A673 (cell line): ENCODE measurements at regions not wholly inside any gene's neighbourhood (a gene's known extent, or its start where the extent isn't known, plus 50 kb on each side); places are given as distances from the start of the nearest gene placed in this dataset.
A peak's percentile ranks its signal among the peaks of the same experiment; 100 is the strongest.

Experiments used
- BruUV-seq: library from RNA; stranded (reverse); fragments of 400-500 nt; replicated peaks from 2 replicates; lab custom pipeline; 2021; lab: Mats Ljungman, UMichigan
- CTCF ChIA-PET: fragments of 300-600 bp; sonication (Branson Sonifier 250); formaldehyde crosslinking; loops from one replicate; lab custom pipeline; 2022; ENCODE audit warnings: antibody characterized with exemption; lab: Charles Lee
- POLR2A ChIA-PET: fragments of 300-600 bp; sonication (Branson Sonifier 250); formaldehyde crosslinking; loops from one replicate; lab custom pipeline; 2022; ENCODE audit warnings: antibody characterized with exemption; ENCODE audit not compliant: low non-redundant PET; lab: Charles Lee
- DNase-seq: peaks from one replicate; pipeline ENCODE4 v3.0.0-alpha.2; 2015; ENCODE audit warnings: low spot score
- H3K27ac ChIP-seq: fragments of 200-600 bp; sonication (generic); 2 replicates; pipeline ENCODE4 v1.5.1; 2016; ENCODE audit warnings: mixed run types, low read depth, mild to moderate bottlenecking, mixed read lengths, antibody characterized with exemption, low read length; ENCODE audit not compliant: poor library complexity, severe bottlenecking
- H3K27me3 ChIP-seq: fragments of 200-600 bp; sonication (generic); replicated peaks from 2 replicates; pipeline ENCODE4 v1.6.1; 2017; ENCODE audit warnings: mixed run types, low read depth, mild to moderate bottlenecking, mixed read lengths, antibody characterized with exemption, low read length; ENCODE audit not compliant: insufficient read depth, poor library complexity
- H3K36me3 ChIP-seq: fragments of 200-600 bp; sonication (generic); 2 replicates; pipeline ENCODE4 v1.6.1; 2016; ENCODE audit warnings: mixed run types, mild to moderate bottlenecking, mixed read lengths, antibody characterized with exemption, low read length; ENCODE audit not compliant: insufficient read depth, poor library complexity, severe bottlenecking
- H3K4me1 ChIP-seq: fragments of 200-600 bp; sonication (generic); 2 replicates; pipeline ENCODE4 v1.6.1; 2017; ENCODE audit warnings: mixed run types, mild to moderate bottlenecking, mixed read lengths, antibody characterized with exemption, low read length; ENCODE audit not compliant: insufficient read depth, poor library complexity, severe bottlenecking
- H3K4me3 ChIP-seq: fragments of 200-600 bp; sonication (generic); 2 replicates; pipeline ENCODE4 v1.5.1; 2016; ENCODE audit warnings: low read depth, mixed run types, mild to moderate bottlenecking, mixed read lengths, low read length; ENCODE audit not compliant: poor library complexity, severe bottlenecking
- H3K9me3 ChIP-seq: fragments of 200-600 bp; sonication (generic); 2 replicates; pipeline ENCODE4 v1.6.1; 2016; ENCODE audit warnings: mixed run types, low read depth, mild to moderate bottlenecking, mixed read lengths, antibody characterized with exemption, low read length; ENCODE audit not compliant: poor library complexity, severe bottlenecking
- EZH2 ChIP-seq: fragments of 200-600 bp; sonication (generic); IDR thresholded peaks from 2 replicates; pipeline ENCODE4 v1.6.1; 2017; ENCODE audit warnings: borderline replicate concordance, low read depth, mild to moderate bottlenecking, mixed read lengths, antibody characterized with exemption, low read length; ENCODE audit not compliant: poor library complexity, severe bottlenecking
- intact Hi-C: fragments of 100-400 bp; cut with micrococcal nuclease; formaldehyde crosslinking; loops from one replicate; pipeline ENCODE4 v1.10.0; 2022; ENCODE audit not compliant: unreplicated experiment
- TF ChIP-seq, protein P1 (sequence below): fragments of 300-800, 200-600 bp; sonication (generic); conservative IDR thresholded peaks from 2 replicates; pipeline ENCODE4 v1.5.1; 2017; ENCODE audit warnings: low read depth, mild to moderate bottlenecking, antibody characterized with exemption, low read length, moderate library complexity, mixed read lengths

DNA sequence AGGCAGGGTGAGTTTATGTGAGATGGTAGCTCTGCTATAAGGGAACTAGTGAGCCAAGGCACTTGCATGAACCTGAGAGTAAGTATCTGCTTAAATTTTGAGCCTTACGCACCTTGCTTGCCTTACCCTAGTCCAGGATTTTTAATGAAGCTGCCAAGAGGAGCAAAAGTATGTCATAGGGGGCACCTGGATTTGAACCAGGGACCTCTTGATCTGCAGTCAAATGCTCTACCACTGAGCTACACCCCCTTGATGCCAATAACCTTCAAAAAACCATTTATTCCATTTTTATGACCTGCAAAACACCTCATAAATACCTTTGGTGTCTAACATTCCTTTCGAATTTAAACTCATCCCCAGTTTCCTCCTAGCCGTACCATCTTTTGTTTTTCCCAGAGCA, 88.3 kb upstream of the ACP3 start:
- H3K27ac ChIP-seq: no peak overlapping the region
- CTCF ChIA-PET: no interaction called here
- no peaks in the 10 kb centered on the region for H3K9me3 ChIP-seq

DNA sequence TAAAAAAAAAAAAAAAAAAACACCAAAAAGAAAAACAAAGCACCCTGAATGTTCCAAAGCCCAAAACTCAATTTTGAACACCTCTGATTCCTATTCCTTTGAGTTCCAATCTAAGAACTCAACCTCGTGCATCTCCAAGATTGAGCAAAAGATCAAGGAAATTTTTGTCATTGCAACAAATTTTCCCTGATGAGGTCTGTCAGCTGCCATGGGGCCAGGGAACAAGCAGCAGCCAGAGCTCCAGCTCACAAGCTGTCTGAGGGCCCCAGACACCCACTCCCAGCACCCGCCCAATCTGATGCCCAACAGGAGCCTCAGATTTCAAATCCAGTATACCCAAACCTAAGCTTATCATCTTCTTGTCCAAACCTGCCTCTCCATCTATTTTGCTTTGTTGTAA, 87.6 kb upstream of the ACP3 start:
- H3K9me3 ChIP-seq: no peaks in the 10 kb centered on the region
- BruUV-seq: no TSS peak
- no peak for TF ChIP-seq EZH2
- TF ChIP-seq, protein P1, sequence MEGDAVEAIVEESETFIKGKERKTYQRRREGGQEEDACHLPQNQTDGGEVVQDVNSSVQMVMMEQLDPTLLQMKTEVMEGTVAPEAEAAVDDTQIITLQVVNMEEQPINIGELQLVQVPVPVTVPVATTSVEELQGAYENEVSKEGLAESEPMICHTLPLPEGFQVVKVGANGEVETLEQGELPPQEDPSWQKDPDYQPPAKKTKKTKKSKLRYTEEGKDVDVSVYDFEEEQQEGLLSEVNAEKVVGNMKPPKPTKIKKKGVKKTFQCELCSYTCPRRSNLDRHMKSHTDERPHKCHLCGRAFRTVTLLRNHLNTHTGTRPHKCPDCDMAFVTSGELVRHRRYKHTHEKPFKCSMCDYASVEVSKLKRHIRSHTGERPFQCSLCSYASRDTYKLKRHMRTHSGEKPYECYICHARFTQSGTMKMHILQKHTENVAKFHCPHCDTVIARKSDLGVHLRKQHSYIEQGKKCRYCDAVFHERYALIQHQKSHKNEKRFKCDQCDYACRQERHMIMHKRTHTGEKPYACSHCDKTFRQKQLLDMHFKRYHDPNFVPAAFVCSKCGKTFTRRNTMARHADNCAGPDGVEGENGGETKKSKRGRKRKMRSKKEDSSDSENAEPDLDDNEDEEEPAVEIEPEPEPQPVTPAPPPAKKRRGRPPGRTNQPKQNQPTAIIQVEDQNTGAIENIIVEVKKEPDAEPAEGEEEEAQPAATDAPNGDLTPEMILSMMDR: no peak
- no peak for DNase-seq
- H3K36me3 ChIP-seq: no peaks in the 10 kb centered on the region
- intact Hi-C loops: no loop called here
- H3K27ac ChIP-seq: no peak overlapping the region
- H3K4me3 ChIP-seq: no peak overlapping the region
- ChIA-PET CTCF (no interaction called here), POLR2A (no interaction called here)
- no peaks in the 10 kb centered on the region for H3K4me1 ChIP-seq
- H3K27me3 ChIP-seq: no peaks in the 10 kb centered on the region

More for the DNA sequence above, 88.3 kb upstream of the ACP3 start:
- POLR2A ChIA-PET: no interaction called here
- DNase-seq: peak; percentile 33
- no peak overlapping the region for H3K4me3 ChIP-seq
- no peak for TF ChIP-seq EZH2
- TF ChIP-seq, protein P1: no peak
- intact Hi-C loops: no loop called here
- no peaks in the 10 kb centered on the region for H3K36me3 ChIP-seq
- no TSS peak for BruUV-seq
- no peaks in the 10 kb centered on the region for H3K27me3 ChIP-seq
- no peaks in the 10 kb centered on the region for H3K4me1 ChIP-seq

DNA sequence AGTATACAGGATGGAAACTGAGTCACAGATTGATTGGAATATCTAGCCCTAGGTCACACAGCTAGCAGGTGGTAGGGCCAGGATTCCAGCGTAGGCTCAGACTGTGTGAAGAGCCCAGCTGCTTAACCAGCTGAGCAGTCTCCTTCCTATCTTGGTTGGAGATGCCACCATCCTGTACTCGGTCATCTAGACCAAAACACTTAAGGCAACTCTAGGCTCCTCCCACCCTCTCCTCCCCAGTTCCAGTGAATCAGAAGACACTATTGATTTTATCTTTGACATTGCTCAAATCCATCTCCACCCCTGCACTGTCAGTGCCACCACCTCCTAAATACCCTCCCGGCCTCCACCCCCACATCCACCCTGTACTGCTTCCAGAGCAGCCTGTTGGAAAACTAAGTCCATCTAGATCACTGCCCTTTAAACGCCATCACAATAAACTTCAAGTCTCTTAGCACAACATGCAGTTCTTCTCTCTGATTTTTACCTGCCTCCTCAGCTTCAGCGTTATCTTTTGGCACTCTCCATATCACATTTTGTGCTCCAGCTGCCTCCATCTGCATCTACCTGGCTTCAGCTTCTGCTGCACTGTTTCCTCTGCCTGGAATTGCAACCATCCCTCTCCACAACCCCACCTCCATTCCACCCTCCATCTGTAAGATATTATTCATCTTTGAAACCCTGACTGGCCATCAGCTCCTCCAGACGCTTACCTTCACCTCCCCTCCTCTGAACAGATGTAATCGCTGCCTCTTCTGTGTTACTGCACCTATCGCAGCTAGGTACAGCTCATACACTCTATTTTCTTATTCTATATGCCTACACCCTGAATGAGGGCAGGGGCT, 86.8 kb upstream of the ACP3 start:
- no peak overlapping the region for H3K4me3 ChIP-seq
- no peak for TF ChIP-seq EZH2
- TF ChIP-seq, protein P1: no peak
- H3K27ac ChIP-seq: no peak overlapping the region
- DNase-seq: no peak
- no peaks in the 10 kb centered on the region for H3K27me3 ChIP-seq
- no peaks in the 10 kb centered on the region for H3K9me3 ChIP-seq
- ChIA-PET POLR2A (no interaction called here), CTCF (no interaction called here)
- intact Hi-C loops: no loop called here
- no peaks in the 10 kb centered on the region for H3K36me3 ChIP-seq
- BruUV-seq: no TSS peak
- H3K4me1 ChIP-seq: no peaks in the 10 kb centered on the region
